A549 (cell line): ENCODE measurements at regions not wholly inside any gene's neighbourhood (a gene's known extent, or its start where the extent isn't known, plus 50 kb on each side); places are given as distances from the start of the nearest gene placed in this dataset.

ENCODE experiments used
- ATAC-seq, 2 experiments: fragments of 200-7000 bp in 1 of 2; fragments of >200 bp in 1 of 2; cut with Nextera tagmentation in 1 of 2; cut with Tn5 transposase in 1 of 2; 3 replicates each; pipeline versions ENCODE4 v1.8.0 to v1.9.1; 2018 to 2020; ENCODE audit warnings: mild to moderate bottlenecking in 1 of 2, moderate library complexity in 1 of 2
- CTCF ChIA-PET: fragments of 300-600 bp; sonication (Branson Sonifier 250); formaldehyde crosslinking; extraction: SDS; loops from one replicate; lab custom pipeline; 2021; ENCODE audit warnings: antibody characterized with exemption, inconsistent platforms; lab: Yijun Ruan, JAX
- POLR2A ChIA-PET: fragments of 350-600 bp; formaldehyde crosslinking; extraction: SDS; loops from one replicate; lab custom pipeline; 2021; ENCODE audit warnings: antibody characterized with exemption, inconsistent platforms; lab: Yijun Ruan, JAX
- DNase-seq, 2 experiments: peaks; one replicate each; pipeline versions ENCODE4 v3.0.0 to v3.0.0-alpha.2; 2011 to 2016; ENCODE audit warnings: low read depth in 1 of 2, low spot score in 1 of 2
- FAIRE-seq: peaks from 2 replicates; lab custom pipeline; 2011; peaks lifted over from hg19 to GRCh38; lab: Jason Lieb, UNC
- H3K27ac ChIP-seq, 2 experiments: fragments of >200 bp; sonication (Bioruptor Twin); formaldehyde crosslinking; 3 replicates each; pipeline ENCODE4 v1.5.1; 2016 to 2017
- H3K4me1 ChIP-seq: fragments of >200 bp; sonication (Bioruptor Twin); formaldehyde crosslinking; 3 replicates; pipeline ENCODE4 v1.6.1; 2016
- H3K4me2 ChIP-seq: fragments of >200 bp; sonication (Bioruptor Twin); formaldehyde crosslinking; 3 replicates; pipeline ENCODE4 v1.6.1; 2016
- H3K4me3 ChIP-seq: fragments of >200 bp; sonication (Bioruptor Twin); formaldehyde crosslinking; 3 replicates; pipeline ENCODE4 v1.5.1; 2016
- H3K9me3 ChIP-seq: fragments of >200 bp; sonication (Bioruptor Twin); formaldehyde crosslinking; 3 replicates; pipeline ENCODE4 v1.6.1; 2016
- BHLHE40 ChIP-seq: IDR thresholded peaks from 2 replicates; pipeline ENCODE4 v1.6.1; 2012; ENCODE audit warnings: low read depth, low read length, inconsistent platforms
- CBX2 ChIP-seq: fragments of 200-600 bp; sonication (generic); IDR thresholded peaks from 2 replicates; pipeline ENCODE4 v1.6.1; 2016; ENCODE audit warnings: low read depth, mild to moderate bottlenecking, borderline replicate concordance
- CEBPB ChIP-seq, 2 experiments: fragments of >200 bp in 1 of 2; sonication (Bioruptor Twin) in 1 of 2; formaldehyde crosslinking in 1 of 2; IDR thresholded peaks; 2 replicates each; pipeline ENCODE4 v1.6.1; 2012 to 2016
- CHD4 ChIP-seq: fragments of 200-600 bp; sonication (generic); IDR thresholded peaks from 2 replicates; pipeline ENCODE4 v1.6.1; 2016; ENCODE audit warnings: antibody characterized with exemption, mild to moderate bottlenecking, borderline replicate concordance
- CTCF ChIP-seq: fragments of >200 bp; sonication (Bioruptor Twin); formaldehyde crosslinking; IDR thresholded peaks from 3 replicates; pipeline ENCODE4 v1.5.1; 2016
- EHMT2 ChIP-seq: fragments of 200-600 bp; sonication (generic); IDR thresholded peaks from 2 replicates; pipeline ENCODE4 v1.6.1; 2016; ENCODE audit warnings: antibody characterized with exemption, low read depth, mild to moderate bottlenecking, moderate library complexity
- ELK1 ChIP-seq: fragments of 150-350 bp; IDR thresholded peaks from 2 replicates; pipeline ENCODE4 v1.6.1; 2014; ENCODE audit warnings: low read depth, mild to moderate bottlenecking, low read length
- ESRRA ChIP-seq: fragments of 150-350 bp; IDR thresholded peaks from 2 replicates; pipeline ENCODE4 v1.6.1; 2014; ENCODE audit warnings: mild to moderate bottlenecking, low read length, borderline replicate concordance
- FOSB ChIP-seq: fragments of 250-450 bp; sonication (Bioruptor Pico); IDR thresholded peaks from 2 replicates; pipeline ENCODE4 v1.5.0; 2020; ENCODE audit warnings: mild to moderate bottlenecking, moderate library complexity
- FOXS1 ChIP-seq: fragments of 250-450 bp; sonication (Bioruptor Pico); IDR thresholded peaks from 2 replicates; pipeline ENCODE4 v1.5.0; 2020; ENCODE audit warnings: mild to moderate bottlenecking, moderate library complexity
- HES2 ChIP-seq: fragments of >200 bp; sonication (Bioruptor Twin); formaldehyde crosslinking; IDR thresholded peaks from 2 replicates; pipeline ENCODE4 v1.6.1; 2016
- HEYL ChIP-seq: fragments of 250-450 bp; sonication (Bioruptor Pico); IDR thresholded peaks from 2 replicates; pipeline ENCODE4 v1.8.0; 2021; ENCODE audit warnings: mild to moderate bottlenecking, moderate library complexity
- HMGXB4 ChIP-seq: fragments of 250-450 bp; sonication (Bioruptor Pico); IDR thresholded peaks from 2 replicates; pipeline ENCODE4 v1.5.0; 2021; ENCODE audit warnings: mild to moderate bottlenecking, moderate library complexity, borderline replicate concordance
- HOXB13 ChIP-seq: fragments of 250-450 bp; sonication (Bioruptor Pico); IDR thresholded peaks from 2 replicates; pipeline ENCODE4 v1.5.0; 2020; ENCODE audit warnings: low read depth, mild to moderate bottlenecking, moderate library complexity
- HOXB5 ChIP-seq: fragments of 250-450 bp; sonication (Bioruptor Pico); IDR thresholded peaks from 2 replicates; pipeline ENCODE4 v1.5.0; 2020; ENCODE audit warnings: mild to moderate bottlenecking, moderate library complexity
- JUN ChIP-seq, 2 experiments: fragments of >200 bp; sonication (Bioruptor Twin); formaldehyde crosslinking; IDR thresholded peaks; 2 replicates in 1 of 2; 3 replicates in 1 of 2; pipeline ENCODE4 v1.6.1; 2016 to 2017
- KDM5A ChIP-seq: fragments of 200-600 bp; sonication (generic); IDR thresholded peaks from 2 replicates; pipeline ENCODE4 v1.6.1; 2016; ENCODE audit warnings: antibody characterized with exemption, mild to moderate bottlenecking
- MAFK ChIP-seq: fragments of 450-650 bp; IDR thresholded peaks from 2 replicates; pipeline ENCODE4 v1.6.1; 2014; ENCODE audit not compliant: partially characterized antibody
- MAX ChIP-seq: IDR thresholded peaks from 2 replicates; pipeline ENCODE4 v1.6.1; 2012
- MAZ ChIP-seq: fragments of 150-350 bp; IDR thresholded peaks from 2 replicates; pipeline ENCODE4 v1.6.1; 2014; ENCODE audit warnings: antibody characterized with exemption, low read depth, low read length, borderline replicate concordance
- MYC ChIP-seq: IDR thresholded peaks from 2 replicates; pipeline ENCODE4 v1.6.1; 2012; ENCODE audit warnings: mild to moderate bottlenecking, inconsistent platforms, low read length, improper control_type of control experiment, borderline replicate concordance
- NR3C1 ChIP-seq: fragments of >200 bp; sonication (Bioruptor Twin); formaldehyde crosslinking; IDR thresholded peaks from 3 replicates; pipeline ENCODE4 v1.6.1; 2017
- RAD21 ChIP-seq, 2 experiments: fragments of >200 bp in 1 of 2; sonication (Bioruptor Twin) in 1 of 2; formaldehyde crosslinking in 1 of 2; IDR thresholded peaks in 1 of 2; conservative IDR thresholded peaks in 1 of 2; 2 replicates in 1 of 2; 3 replicates in 1 of 2; pipeline ENCODE4 v1.6.1; 2012 to 2018; ENCODE audit warnings: inconsistent platforms in 1 of 2
- TFCP2L1 ChIP-seq: fragments of 250-450 bp; sonication (Bioruptor Pico); IDR thresholded peaks from 2 replicates; pipeline ENCODE4 v1.5.0; 2021; ENCODE audit warnings: mild to moderate bottlenecking
- WGBS: methylation state at CpG from one replicate; pipeline ENCODE4 v1.1.6; 2017; ENCODE audit errors: missing lambda C conversion rate; 5-methylcytosine and 5-hydroxymethylcytosine counted together
- TF ChIP-seq, protein P1 (sequence below): IDR thresholded peaks from 2 replicates; pipeline ENCODE4 v1.6.1; 2012; ENCODE audit warnings: low read depth, borderline replicate concordance

DNA sequence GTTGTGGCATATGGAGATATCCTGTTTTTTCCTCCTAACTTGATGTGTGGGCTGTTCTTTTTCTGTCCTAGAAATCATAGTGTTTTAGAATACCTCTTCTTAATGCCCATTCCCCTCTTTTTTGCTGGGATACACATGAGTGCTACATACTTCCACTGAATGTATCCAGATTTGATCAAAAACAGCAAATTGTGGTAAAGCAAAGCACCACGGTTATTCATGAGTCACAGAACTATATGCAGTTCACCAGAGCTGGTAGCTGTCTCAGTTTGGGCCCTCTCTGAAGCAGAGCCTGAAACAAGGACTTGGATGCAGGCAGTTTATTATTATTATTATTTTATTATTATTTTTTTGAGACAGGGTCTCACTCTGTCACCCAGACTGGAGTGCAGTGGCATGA is 69.9 kb upstream of the CTLA4 start:
- H3K9me3 ChIP-seq: no peaks in the 10 kb centered on the region
- ATAC-seq (no peak), DNase-seq (no peak), FAIRE-seq (no peak)
- CTCF ChIA-PET: interaction anchor here (0.8 to 2.5 kb wide), 3 partner anchors 16 to 101 kb away, joined by 3 to 10 read pairs (median 3); no protein-coding TSS in a partner anchor
- H3K4me1 ChIP-seq: no peaks in the 10 kb centered on the region
- H3K4me3 ChIP-seq: no peak overlapping the region
- no peak overlapping the region for H3K27ac ChIP-seq
- TF ChIP-seq HOXB13 (CRISPR knock-in tag): no peak
- no peak for TF ChIP-seq MYC
- no peak for TF ChIP-seq CBX2
- no peak for TF ChIP-seq NR3C1
- no peak for TF ChIP-seq ESRRA
- no peak for TF ChIP-seq RAD21 (conservative IDR thresholded peaks at IDR 0.05 in 1 of 2, IDR thresholded peaks at IDR 0.05 in 1 of 2)
- TF ChIP-seq TFCP2L1 (CRISPR knock-in tag): no peak
- no peak for TF ChIP-seq BHLHE40
- no peak for TF ChIP-seq HEYL (CRISPR knock-in tag)
- no peak for TF ChIP-seq KDM5A
- TF ChIP-seq, protein P1, sequence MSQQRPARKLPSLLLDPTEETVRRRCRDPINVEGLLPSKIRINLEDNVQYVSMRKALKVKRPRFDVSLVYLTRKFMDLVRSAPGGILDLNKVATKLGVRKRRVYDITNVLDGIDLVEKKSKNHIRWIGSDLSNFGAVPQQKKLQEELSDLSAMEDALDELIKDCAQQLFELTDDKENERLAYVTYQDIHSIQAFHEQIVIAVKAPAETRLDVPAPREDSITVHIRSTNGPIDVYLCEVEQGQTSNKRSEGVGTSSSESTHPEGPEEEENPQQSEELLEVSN: no peak
- TF ChIP-seq JUN (IDR thresholded peaks at IDR 0.05): no peak
- no peak for TF ChIP-seq CHD4
- no peak for TF ChIP-seq HES2
- TF ChIP-seq HMGXB4 (CRISPR knock-in tag): no peak
- TF ChIP-seq CTCF: no peak
- no peak for TF ChIP-seq MAFK
- TF ChIP-seq FOXS1: no peak
- no peak for TF ChIP-seq MAZ
- no peak for TF ChIP-seq MAX
- 53% methylated on average over 1 of the region's 1 CpG for WGBS
- no peak overlapping the region for H3K4me2 ChIP-seq
- POLR2A ChIA-PET: no interaction called here

GRCh38 chr2:203798296-203799087 is 69.1 kb upstream of the CTLA4 start:
- H3K9me3 ChIP-seq: no peaks in the 10 kb centered on the region
- no peak for FAIRE-seq
- no peak for DNase-seq
- no peak overlapping the region for H3K27ac ChIP-seq
- ChIA-PET CTCF (interaction anchor here (0.6 to 2.5 kb wide), 4 partner anchors 15 to 183 kb away, joined by 3 to 10 read pairs (median 3); no protein-coding TSS in a partner anchor), POLR2A (no interaction called here)
- ATAC-seq: no peak
- TF ChIP-seq EHMT2 (no peak), MAFK (no peak), NR3C1 (no peak), HOXB13 (CRISPR knock-in tag) (no peak), FOSB (CRISPR knock-in tag) (no peak), HOXB5 (CRISPR knock-in tag) (no peak), ELK1 (no peak), CEBPB (IDR thresholded peaks at IDR 0.05) (no peak), RAD21 (conservative IDR thresholded peaks at IDR 0.05 in 1 of 2, IDR thresholded peaks at IDR 0.05 in 1 of 2) (no peak)
- 71% methylated on average over 9 of the region's 9 CpGs for WGBS
- no peak overlapping the region for H3K4me3 ChIP-seq
- H3K4me2 ChIP-seq: no peak overlapping the region
- no peaks in the 10 kb centered on the region for H3K4me1 ChIP-seq
